ENCODE measurements at regions not wholly inside any gene's neighbourhood (a gene's known extent, or its start where the extent isn't known, plus 50 kb on each side); places are given as distances from the start of the nearest gene placed in this dataset.
A peak's percentile ranks its signal among the peaks of the same experiment; 100 is the strongest.
"Not testable (repeated sequence)": the region's sequence is repeated elsewhere in the genome, so short reads cannot be mapped to it uniquely, and the experiment has no call there.

DNA sequence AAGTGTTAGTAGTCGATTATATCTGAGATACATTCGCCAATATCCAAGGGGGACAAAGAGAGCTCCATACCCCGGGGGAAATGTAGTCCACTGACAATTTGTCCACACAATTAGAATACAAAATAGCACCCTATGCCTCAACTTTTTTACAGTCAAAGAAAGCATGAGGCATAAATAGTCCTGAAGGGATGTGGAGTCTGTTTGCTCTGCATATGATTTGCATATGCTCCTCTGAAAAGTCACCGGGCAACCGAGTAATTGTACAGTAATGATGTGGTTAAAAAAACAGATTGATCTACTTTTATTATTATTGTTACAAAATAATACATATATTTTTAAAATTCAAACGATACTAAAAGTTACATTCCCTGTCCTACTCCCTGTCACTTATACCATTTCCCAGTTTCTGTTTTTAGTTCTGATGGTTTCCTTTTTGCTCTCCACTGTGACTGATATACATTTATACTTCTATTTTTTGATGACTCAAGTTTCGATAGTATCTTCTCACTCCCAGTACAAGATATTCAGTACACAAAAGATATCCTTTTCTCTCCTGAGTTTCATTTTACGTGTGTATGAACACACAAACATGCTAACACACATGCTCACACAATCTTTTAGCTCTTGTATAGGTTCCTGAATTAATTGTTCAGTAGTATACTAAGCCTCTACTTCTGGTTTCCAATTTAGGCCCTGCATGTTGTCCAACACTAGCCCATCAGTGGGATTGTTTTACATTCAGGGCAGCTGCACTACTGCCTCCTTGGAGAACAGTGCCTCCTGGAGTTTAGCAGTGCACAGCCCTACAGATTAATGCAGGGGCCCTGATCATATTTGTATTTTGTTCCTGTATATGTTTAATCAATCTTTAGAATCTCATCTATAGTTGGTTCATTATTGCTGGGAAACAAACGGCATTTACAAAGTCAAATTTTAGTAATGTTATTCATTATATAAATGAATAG lies 130.9 kb downstream of the TES start:
- no peak for DNase-seq (ENCODE audit: low spot score)

DNA sequence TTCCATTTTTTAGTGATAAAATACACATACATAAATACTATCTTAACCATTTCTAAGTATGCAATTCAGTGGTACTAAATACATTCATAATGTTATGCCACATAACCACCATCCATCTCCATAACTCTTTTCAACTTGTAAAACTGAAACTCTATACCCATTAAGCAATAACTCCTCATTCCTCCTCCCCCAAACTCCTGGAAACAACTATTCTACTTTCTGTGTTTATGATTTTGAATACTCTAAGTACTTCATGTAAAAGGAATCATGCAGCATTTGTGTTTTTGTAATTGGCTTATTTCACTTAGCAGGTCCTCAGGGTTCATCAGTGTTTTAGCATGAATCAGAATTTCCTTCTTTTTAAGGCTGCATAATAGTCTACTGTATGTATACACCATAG lies 131.8 kb downstream of the TES start:
- no peak for DNase-seq (ENCODE audit: low spot score)

DNA sequence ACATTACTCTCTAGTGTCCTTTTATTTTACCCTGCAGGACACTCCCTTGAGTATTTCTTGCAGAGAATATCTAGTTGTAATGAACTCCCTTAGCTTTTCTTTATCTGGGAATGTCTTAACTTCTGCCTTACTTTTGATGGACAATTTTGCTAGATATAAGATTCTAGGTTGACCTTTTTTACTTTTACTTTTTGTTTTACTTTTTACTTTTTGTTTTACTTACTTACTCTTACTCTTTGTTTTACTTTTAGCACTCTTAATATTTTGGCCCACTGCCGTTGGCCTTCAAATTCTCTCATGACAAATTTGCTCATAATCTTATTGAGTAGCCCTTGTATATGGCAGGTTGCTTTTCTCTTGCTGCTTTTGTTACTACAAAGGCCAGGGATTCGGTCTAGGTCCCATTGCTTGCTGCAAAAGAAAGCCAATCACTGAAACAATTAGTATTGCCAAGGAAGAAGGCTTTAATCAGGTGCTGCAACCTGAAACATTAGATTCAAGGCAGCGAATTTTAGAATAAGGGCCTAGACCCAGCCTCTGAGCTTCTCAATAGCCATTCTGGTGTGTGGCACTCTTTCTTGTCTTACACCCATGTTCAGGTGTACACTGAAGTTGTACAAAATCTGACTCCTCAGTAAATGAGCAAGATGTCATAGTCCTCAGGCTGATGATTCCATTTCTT lies 137.0 kb downstream of the TES start:
- DNase-seq (ENCODE audit: low spot score): no peak

DNA sequence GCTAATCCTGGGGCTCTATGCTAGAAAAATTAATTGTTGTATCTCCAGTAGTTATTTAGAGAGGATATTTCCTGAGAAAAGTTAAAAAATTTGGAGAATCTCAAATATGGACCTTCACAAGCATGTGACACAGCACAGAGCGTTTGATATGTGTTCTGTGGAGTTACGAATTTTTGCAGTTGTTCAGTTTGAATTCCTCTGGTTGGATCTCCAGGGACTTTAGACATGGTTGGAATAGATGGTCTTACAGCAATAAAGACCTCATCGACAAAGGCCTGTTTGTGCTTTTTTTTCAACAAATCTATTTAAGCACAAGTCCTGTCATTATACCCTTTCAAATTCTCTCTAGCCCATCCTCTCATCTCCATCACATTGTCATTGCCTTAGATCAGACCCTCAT lies 138.0 kb downstream of the TES start:
- no peak for DNase-seq (ENCODE audit: low spot score)

DNA sequence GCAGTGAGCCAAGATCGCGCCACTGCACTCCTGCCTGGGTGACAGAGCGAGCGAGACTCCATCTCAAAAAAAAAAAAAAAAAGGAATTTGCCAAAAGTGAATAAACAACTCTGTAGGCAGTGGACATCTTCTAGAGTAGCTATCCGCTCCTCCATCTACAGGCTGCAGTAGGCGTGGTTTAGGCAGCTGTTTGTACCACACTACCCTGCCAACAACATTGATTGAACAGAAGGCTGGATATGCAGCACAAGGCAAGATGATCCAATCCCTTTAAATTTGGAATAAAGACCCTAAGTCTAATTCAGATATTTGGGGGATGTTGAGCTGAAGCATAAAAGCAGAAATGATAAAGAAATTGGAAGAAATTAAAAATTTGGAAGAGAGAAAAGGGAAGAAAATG lies 141.6 kb downstream of the TES start:
- no peak for DNase-seq (ENCODE audit: low spot score)

DNA sequence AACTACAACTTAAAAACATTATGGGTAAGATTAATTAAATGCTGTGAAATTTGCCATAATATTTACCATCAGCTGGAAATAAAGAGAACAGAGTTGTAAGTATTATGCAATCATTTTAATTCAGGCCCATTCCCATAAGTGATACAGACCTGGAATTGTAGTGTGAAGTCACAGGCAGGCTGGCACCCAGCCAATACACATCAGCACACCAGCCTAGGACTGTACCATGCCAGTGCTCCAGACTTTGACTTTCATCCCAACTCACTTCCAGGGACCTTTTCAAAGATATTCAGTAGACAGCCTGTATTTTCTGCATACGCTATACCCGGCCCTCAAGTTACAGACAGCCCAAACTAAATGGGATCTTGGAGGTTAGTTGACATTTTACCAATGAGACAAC lies 143.3 kb downstream of the TES start:
- peak; percentile 73 for DNase-seq (ENCODE audit: low spot score)

DNA sequence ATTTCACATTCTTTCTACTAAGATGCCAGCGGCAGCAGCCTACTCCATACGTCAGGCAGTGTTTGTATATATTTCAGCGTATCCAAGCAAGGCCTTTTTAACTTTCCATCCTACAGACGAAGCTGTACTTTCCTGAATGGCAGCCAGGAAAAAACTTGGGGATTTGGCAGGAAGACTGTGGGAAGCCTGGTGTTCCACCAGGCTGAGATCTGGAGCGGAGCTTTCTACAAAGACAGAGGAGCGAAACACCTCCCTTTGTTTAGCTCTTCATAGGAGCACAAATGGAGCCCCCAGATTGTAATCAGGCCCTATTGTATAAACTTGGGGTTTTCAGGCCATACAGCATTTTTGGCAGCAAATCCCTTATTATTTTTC lies 143.8 kb downstream of the TES start:
- peak; percentile 98 for DNase-seq (ENCODE audit: low spot score)

DNA sequence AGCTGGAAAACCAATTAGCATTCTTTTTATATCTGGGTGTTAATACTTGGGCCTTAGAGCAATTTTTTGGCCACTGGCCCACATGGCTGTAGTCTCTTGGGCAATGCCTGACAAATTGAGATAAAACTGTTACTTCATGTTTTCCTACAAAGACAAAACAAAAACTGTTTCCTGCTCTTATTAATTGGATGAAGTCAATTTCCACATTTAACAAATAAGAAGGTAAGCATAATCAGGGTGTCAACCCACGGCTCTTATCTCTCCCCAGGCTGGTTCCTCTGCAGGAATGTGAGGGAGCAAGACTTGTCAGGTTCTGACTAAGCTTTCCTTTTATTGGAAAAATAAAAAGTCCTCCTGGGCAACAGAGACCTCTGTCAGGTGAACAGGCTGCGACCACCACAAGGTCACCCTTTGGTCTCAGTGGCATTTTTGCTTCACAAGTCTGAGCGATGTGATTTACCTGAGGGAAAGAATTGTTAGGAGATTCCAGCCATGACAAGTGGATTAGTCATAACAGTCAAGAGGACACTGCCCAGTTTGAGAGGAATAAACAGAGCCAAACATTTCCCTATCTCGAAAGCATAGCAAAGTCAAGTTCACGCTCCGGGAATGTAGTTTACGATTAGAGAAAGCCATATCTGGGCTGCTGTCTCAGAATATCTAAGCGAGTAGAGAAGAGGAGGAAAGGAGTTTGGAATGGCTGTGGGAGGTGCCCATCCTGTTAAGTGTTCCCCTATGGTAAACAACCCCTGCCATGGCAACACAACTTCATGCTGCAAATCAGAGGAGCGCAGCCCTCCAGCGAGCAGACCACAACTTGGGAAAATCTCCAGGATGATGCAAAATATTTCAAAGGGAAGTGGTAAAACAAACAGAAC lies 144.4 kb downstream of the TES start:
- peak; percentile 98 for DNase-seq (ENCODE audit: low spot score)

DNA sequence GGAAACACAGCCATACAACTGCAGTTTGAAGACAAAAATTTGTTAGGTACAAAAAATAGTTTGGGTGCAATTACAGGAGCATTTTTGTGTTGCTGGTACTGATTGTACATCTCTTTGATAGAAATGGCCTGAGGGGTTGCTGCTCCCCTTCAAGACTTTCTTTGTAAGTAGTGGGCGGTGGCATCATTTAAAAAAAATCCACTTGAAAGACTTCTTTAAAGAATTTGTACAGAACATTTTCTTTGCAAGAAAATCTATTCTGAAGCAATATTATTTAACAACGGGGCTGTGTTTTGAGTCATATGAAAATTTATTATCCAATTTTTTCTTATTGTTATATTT lies 144.1 kb upstream of the CAV2 start:
- no peak for DNase-seq (ENCODE audit: low spot score)

DNA sequence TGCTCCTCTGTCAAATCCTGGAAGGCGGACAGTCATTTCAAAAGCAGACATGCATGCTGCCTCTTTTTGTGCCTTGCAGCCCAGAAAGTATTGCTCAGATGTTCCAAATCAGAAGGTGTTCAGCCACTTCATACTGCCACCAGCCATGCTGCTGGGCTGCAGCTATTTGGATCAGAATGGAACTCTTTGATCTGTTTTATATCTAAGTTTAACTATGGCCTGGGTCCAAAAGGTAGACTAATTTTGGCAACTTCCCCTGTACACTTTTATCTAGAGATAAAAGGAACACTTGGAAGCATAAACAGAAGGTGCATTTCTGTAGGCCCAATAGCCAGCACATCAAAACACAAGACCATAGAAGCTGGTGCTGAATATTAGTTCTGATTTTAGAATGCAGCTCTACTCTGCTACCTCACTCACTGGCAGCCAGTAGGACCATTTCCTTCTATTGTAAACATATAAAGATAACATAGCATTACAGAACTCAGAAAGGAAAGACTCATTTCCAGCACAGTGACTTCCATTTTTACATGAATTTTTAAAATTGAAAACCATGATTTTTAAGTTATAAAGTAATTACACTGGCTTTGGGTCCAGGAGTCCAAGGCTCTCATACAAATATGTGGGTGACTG lies 143.1 kb upstream of the CAV2 start:
- DNase-seq (ENCODE audit: low spot score): peak; percentile 16

DNA sequence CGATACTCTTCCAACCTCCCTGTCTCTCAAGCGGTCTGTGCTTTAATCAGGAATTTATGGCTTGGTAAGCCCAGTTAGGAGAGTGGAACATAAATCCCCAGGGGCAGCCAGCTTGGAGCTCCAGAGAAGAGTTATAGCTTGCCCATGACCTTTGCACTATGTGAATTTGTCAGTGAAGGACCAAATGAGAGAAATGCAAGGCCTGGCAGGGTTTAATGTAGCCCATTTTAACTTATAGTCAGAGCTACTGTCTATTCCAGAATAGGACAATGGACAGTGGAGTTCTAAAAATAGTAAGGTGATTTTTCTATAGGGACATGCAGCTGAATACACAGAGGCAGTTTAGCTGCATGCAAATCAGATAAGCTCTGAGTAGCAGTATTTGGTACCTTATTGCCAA lies 142.6 kb upstream of the CAV2 start:
- DNase-seq (ENCODE audit: low spot score): peak; percentile 69

DNA sequence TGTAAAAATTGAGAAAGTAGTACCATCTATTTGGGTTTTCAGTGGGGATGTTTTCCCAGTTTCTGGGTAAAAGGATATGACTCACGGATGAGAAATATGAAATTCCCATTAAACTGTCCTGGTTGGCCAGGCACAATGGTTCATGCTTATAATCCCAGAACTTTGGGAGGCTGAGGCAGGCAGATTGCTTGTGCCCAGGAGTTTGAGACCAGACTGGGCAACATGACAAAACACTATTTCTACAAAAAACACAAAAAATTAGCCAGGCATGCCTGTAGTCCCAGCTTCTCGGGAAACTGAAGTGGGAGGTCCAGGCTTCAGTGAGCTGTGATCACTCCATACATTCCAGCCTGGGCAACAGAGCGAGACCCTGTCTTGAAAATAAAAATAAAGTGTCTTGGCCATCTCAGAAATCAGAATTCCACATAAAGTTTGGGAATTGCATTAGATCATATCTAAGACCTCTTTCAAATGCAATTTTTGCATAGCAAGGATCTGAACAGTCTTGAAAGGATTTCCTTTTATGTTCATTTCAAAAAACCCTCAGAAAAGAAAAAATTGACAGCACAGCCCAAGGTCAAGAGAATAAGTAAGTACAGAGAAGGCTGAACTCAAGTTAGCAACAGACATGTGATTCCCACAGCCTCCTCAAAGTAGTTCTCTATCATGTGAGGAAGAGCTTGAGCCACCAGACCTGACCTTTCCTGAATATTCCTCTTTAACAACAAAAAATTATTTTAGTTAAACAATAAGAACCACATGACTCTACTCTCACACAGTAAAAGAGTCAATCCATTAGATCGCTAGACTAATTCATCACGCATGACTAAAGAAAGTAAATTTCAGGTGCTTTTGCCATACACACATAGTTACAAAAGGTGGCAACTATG lies 141.5 kb upstream of the CAV2 start:
- peak; percentile 51 for DNase-seq (ENCODE audit: low spot score)

DNA sequence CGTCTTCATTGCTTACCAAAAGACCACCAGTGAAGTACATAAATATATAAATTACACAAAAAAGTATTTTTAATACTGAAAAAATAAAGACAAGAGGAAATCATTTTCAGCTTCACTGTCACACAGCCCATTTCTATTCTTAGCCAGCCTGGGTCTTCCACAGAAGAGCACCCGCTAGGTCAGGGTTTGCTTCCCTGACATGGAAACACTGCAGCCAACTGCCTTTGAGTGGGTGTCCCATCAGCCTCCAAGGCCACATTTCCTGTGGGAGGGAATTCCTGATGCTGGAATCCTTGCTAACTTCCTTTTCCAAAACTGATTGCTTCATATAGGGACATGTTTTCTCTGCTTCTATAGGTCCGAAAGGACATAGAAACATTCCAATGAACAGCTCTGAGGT lies 137.8 kb upstream of the CAV2 start:
- no peak for DNase-seq (ENCODE audit: low spot score)

DNA sequence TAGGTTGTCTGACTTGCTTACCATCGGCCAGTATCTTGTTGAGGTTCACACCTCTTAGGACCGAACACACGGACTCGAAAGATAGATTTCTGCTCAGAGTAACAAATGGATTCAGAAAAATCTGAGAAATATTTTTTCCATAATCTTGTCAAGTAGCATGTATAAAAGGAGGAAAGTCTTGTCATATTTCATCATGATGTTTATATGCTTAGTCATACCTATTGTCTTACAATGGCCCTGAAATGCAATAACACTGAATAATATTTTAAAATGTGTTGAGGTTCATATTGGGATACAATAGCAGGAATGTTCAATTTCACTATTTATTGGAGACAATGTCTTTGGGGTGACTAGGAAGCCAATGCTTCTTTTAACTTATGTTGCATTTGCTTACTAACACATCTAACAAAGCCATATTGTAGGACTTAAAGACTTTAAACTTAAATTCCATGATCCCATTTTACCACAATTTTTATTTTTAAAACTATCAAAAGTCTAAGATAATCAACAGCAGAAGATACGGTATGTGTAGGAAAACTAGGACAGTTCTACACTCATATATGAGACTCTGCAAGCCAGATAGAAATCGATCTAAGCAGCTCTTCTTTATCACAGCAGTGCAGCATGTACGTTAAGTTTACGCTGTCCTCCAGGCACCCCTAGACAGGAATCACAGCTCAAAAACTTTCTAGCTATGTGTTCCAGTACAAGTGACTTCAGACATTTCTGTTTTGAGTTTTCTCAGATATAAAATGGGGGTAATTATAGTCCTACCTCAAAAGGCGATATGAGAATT lies 135.7 kb upstream of the CAV2 start:
- no peak for DNase-seq (ENCODE audit: low spot score)

DNA sequence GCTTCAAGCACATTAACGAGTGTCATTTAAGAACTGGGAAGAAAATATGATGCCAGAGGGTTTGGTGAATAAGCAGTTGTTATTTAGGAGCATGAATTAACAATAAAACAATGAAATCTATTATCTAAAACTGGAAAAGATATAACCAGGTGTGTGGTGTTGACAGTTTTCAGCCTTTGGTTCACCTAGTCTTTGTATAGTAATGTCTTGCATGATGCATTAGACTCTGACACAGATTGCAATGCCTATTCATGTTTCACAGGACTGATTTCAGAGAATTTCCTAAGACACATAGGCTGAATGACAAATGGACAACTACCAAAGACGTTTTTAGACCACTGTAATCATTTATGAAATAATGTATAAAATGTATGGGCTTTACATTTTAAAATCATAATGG lies 135.1 kb upstream of the CAV2 start:
- DNase-seq (ENCODE audit: low spot score): no peak

DNA sequence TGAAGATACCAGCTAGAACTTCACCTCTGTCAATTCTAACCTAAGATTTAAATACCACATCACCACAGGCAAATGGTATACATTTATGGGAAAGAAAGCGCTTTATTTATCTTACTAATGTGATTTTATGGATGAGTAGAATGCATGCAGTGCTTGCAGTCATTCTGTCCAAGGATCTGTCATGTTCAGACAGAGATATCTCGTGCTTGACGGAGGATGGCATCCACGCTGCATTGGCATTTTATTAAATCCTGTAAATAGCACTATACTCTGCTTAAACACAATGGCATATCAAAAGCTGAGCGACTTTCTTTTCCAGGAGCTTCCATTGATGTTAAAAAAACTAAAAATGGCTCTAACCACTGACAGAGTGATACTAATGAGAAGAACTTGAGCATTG lies 133.7 kb upstream of the CAV2 start:
- no peak for DNase-seq (ENCODE audit: low spot score)

DNA sequence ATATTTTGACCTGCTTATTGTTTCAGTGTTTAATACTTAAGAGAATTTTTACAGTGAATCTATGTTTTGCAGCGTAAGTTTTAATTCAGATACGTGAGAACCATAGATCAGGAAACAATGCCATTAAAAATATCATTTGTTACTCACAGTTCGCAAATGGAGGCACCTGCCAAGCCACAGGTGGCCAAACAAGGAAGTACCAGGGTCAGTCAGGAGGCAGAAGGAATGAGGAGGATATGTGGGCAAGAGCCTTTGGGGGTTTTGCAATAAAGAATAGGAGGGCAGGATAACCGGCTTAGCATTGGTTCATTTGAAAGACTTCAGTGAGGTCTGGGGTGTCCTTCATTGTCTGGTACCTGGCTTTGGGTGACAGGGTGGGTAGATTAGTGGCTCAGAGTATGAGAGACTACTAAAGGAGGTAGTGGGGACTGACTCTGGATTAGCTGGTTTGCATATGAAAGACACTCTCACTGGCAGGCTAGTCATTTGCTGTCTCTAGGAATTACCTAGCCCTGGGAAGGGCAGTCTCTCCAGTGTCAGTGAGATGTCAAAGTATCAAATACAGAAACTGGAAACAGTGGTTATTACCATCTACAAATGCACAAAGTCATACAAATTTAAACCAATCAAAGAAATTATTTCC lies 132.2 kb upstream of the CAV2 start:
- no peak for DNase-seq (ENCODE audit: low spot score)

DNA sequence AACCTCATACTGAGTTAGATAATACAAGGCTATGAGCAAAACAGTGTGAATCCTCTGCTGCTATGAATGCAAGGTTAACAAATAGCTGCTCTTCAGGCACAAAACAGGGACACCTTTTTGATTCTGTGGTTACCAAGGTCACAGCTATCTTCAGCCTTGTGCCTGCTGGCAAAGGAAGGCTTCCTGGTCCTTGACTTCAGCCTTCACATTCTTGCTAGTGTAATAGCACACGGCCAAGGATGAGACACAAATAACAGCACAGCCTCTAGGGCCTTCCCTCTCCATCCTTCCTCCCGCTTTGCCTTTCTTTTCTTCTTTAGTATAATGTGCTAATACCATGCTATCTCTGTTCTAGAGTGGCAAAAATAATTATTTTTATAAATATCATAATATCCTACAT lies 130.6 kb upstream of the CAV2 start:
- DNase-seq (ENCODE audit: low spot score): no peak

DNA sequence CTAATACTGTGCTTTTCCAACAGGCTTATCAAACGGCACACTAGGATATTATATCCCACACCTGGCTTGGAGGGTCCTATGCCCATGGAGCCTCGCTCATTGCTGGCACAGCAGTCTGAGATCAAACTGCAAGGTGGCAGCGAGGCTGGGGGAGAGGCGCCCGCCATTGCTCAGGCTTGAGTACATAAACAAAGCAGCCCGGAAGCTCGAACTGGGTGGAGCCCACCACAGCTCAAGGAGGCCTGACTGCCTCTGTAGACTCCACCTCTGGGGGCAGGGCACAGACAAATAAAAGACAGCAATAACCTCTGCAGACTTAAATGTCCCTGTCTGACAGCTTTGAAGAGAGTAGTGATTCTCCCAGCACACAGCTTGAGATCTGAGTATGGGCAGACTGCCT lies 128.0 kb upstream of the CAV2 start:
- DNase-seq (ENCODE audit: low spot score): not testable (repeated sequence)

Data from umbilical cord (tissue), 1 donor.